22Rv1 (cell line): ENCODE measurements at regions not wholly inside any gene's neighbourhood (a gene's known extent, or its start where the extent isn't known, plus 50 kb on each side); places are given as distances from the start of the nearest gene placed in this dataset.

Experiments
- ZFX ChIP-seq: fragments of 450-650 bp; IDR thresholded peaks from 2 replicates; pipeline ENCODE4 v1.6.1; 2017; ENCODE audit warnings: antibody characterized with exemption, borderline replicate concordance
- TF ChIP-seq, protein P1 (sequence below): fragments of 450-650 bp; IDR thresholded peaks from 2 replicates; pipeline ENCODE4 v1.5.1; 2017; ENCODE audit warnings: mild to moderate bottlenecking

DNA sequence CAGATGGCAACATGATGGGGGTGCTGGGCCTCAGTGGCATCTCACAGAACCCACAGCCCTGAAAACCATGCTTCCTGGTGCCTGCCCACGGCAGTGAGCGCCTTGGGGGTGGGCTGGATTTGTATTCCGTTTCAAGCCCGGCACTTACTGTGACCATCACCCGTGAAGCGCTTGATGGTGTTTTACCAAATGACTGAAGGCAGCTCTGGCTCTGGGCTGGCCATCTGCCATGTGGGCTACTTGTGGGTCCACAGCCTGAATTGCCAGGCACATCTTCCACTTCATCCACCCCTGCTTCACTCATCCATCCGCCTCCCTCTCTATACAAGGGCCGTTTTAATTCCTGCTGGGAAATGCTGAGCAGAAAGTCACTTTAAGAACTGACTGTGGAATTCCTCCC, 250.9 kb upstream of the GMDS start:
- TF ChIP-seq, protein P1, sequence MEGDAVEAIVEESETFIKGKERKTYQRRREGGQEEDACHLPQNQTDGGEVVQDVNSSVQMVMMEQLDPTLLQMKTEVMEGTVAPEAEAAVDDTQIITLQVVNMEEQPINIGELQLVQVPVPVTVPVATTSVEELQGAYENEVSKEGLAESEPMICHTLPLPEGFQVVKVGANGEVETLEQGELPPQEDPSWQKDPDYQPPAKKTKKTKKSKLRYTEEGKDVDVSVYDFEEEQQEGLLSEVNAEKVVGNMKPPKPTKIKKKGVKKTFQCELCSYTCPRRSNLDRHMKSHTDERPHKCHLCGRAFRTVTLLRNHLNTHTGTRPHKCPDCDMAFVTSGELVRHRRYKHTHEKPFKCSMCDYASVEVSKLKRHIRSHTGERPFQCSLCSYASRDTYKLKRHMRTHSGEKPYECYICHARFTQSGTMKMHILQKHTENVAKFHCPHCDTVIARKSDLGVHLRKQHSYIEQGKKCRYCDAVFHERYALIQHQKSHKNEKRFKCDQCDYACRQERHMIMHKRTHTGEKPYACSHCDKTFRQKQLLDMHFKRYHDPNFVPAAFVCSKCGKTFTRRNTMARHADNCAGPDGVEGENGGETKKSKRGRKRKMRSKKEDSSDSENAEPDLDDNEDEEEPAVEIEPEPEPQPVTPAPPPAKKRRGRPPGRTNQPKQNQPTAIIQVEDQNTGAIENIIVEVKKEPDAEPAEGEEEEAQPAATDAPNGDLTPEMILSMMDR, result no peak
- no peak for TF ChIP-seq ZFX
